ENCODE measurements at regions not wholly inside any gene's neighbourhood (a gene's known extent, or its start where the extent isn't known, plus 50 kb on each side); places are given as distances from the start of the nearest gene placed in this dataset.

GRCh38 chr3:71919572-71919971 is 134.6 kb upstream of the PROK2 start:
- no peak for DNase-seq (ENCODE audit: low read depth in 4 of 4, low spot score in 1 of 4)

GRCh38 chr3:71917545-71917944 is 132.6 kb upstream of the PROK2 start:
- no peak for DNase-seq (ENCODE audit: low read depth in 4 of 4, low spot score in 1 of 4)

- DNase-seq (ENCODE audit: low read depth in 4 of 4, low spot score in 1 of 4): no peak
Measured at GRCh38 chr3:71916747-71917369, 131.9 kb upstream of the PROK2 start.

DNA sequence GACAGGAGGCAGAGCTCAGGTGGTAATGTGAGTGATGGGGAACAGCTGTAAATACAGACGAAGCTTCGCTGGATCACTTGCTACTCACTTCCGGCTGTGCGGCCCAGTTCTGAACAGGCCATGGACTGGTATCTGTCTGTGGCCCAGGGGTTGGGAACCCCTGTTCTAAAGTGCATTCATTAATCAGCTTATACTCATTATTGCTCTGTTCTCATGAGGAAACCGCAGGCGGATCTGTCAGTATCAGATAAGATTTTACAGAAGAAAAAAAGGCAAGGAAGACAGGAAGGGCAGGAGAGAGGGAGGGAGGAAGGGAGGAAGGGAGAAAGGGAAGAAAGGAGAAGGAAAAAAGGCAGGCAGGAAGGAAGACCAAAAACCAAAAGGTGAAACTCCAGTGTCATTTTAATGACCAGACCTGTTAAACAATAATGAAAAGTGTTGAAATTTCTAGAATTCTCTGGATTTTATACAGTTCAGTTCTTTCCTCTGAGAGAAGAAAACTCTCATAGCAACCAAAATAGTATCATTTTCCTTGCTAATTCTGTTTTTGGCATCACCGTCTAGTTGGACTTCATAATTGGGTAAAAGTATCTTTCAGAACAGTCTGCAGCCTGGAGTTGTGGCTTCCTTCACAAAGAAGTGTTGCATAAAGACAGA is 128.0 kb upstream of the PROK2 start:
- DNase-seq (ENCODE audit: low read depth in 4 of 4, low spot score in 1 of 4): no peak

DNA sequence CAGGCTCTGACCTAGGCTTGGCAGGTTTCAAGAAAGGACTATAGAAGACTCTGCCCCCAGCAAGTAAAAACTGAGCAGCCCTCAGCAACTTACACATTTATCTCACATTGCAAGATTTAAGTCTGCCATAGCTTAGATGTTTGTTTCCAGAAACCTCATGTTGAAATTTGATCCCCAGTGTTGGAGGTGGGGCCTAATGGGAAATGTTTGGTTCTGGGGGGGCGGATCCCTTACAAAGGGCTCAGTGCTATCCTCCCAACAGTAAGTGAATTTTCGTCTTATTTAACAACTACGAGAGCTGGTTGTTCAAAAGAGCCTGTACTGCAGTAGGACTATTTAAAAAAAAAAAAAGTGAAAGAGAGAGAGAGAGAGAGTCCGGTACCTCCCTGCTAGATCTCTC is 125.2 kb upstream of the PROK2 start:
- DNase-seq (ENCODE audit: low read depth in 4 of 4, low spot score in 1 of 4): no peak

DNA sequence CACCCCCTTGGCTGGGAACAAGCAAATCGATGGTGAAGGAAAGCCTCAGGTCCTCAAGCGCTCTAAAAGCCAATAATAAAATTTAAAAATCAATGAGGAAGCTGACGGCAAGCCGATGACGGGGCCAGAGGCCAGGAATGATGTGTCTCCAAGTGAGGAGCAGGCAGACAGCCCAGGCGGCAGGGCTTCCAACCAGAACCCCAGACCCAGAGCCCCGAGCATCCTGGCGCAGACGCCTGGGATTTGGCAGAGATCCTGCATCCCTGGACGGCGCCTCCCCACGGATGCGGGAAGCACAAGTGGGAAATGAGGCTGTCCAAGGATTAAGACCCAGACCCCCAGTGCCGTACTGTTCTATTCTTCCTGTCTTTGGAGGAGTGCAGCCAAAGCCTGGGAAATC is 123.0 kb upstream of the PROK2 start:
- no peak for DNase-seq (ENCODE audit: low read depth in 4 of 4, low spot score in 1 of 4)

DNA sequence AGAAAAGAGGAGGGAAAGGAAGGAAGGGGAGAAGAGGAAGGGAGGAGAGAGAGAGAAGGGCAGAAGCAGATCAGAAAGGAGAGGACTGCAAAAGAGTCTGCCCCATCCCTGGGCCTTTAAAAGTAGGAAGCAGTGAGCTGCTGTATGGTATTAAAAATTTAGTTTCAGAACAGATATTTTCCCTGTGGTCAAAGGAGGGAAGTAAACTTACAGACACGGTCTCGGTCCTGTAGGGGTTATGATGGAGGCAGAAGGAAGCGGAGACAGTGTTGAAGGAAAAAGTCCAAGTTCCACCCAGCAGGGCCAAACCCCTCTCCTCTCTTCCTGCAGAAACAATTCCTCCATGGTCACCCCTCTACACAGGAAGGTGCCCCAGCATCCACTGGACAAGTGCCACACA is 122.0 kb upstream of the PROK2 start:
- DNase-seq (ENCODE audit: low read depth in 4 of 4, low spot score in 1 of 4): no peak

GRCh38 chr3:71905426-71905825 is 120.5 kb upstream of the PROK2 start:
- DNase-seq (ENCODE audit: low read depth in 4 of 4, low spot score in 1 of 4): no peak

- no peak for DNase-seq (ENCODE audit: low read depth in 4 of 4, low spot score in 1 of 4)
Measured at GRCh38 chr3:71903936-71904335, 119.0 kb upstream of the PROK2 start.

GRCh38 chr3:71903112-71903495 is 118.2 kb upstream of the PROK2 start:
- DNase-seq (ENCODE audit: low read depth in 4 of 4, low spot score in 1 of 4): no peak

DNA sequence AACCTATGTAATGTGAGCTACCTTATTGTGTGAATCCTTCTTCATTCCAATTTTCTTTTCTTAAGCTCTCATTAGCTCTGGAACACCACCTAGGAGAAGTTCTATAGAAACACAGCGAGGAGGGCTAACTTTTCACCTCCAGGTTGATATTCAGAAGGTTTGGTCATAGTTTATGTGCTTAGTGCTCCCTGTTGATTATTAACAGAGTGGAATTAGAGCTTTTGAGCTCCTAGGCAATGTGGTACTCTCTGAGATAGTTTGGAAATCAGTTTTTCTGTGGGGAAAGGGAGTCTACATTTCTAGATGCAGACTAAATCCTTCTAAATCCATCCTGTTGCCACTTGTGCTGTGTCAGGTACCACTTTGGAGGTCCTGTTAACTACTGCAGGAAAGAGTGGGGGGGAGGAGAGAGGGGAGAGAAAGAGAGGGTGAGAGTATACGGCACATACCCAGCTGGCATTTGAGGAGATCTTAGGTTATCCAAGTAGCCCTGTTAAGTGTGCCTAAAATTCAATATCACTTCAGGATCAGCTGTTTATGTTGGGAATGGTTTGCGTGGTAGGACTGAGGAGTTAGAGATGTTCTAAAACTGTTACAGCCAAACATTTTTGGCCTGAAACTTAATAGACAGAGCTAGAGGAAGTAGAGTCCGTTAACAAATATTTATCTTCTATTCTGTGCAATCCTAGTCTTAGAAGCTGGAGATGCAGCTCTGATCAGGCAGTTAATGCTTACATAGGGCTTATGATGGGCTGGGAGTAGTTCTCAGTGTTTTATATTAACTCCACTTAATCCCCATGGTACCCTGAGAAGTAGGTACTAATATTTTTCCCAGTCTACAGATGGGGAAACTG is 117.5 kb upstream of the PROK2 start:
- DNase-seq (ENCODE audit: low read depth in 4 of 4, low spot score in 1 of 4): no peak

DNA sequence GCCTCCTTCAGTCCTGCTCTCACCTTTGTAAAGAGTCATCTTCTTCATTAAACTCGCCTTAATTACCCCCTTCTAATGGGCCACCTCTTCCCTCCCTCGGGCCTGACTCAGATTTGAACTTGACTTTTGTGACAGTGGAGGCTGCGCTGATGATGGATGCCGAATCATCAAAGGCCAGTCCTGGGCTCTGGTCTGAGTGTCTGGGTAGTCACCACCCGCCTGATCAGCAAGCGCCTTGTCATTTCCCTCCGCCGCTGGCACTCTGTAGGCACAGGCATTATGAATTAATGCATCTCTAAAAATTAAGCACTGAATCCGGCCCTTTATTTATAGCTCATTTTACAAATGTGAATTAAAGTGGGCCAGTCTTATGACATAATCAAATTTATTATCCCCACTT is 116.7 kb upstream of the PROK2 start:
- DNase-seq (ENCODE audit: low read depth in 4 of 4, low spot score in 1 of 4): no peak

- no peak for DNase-seq (ENCODE audit: low read depth in 4 of 4, low spot score in 1 of 4)
Measured at GRCh38 chr3:71900057-71900456, 115.1 kb upstream of the PROK2 start.

GRCh38 chr3:71896751-71897150 is 111.8 kb upstream of the PROK2 start:
- DNase-seq (ENCODE audit: low read depth in 4 of 4, low spot score in 1 of 4): no peak

GRCh38 chr3:71893702-71894479 is 108.9 kb upstream of the PROK2 start:
- no peak for DNase-seq (ENCODE audit: low read depth in 4 of 4, low spot score in 1 of 4)

GRCh38 chr3:71893122-71893521 is 108.2 kb upstream of the PROK2 start:
- no peak for DNase-seq (ENCODE audit: low read depth in 4 of 4, low spot score in 1 of 4)

GRCh38 chr3:71891483-71891882 is 106.5 kb upstream of the PROK2 start:
- DNase-seq (ENCODE audit: low read depth in 4 of 4, low spot score in 1 of 4): no peak

DNA sequence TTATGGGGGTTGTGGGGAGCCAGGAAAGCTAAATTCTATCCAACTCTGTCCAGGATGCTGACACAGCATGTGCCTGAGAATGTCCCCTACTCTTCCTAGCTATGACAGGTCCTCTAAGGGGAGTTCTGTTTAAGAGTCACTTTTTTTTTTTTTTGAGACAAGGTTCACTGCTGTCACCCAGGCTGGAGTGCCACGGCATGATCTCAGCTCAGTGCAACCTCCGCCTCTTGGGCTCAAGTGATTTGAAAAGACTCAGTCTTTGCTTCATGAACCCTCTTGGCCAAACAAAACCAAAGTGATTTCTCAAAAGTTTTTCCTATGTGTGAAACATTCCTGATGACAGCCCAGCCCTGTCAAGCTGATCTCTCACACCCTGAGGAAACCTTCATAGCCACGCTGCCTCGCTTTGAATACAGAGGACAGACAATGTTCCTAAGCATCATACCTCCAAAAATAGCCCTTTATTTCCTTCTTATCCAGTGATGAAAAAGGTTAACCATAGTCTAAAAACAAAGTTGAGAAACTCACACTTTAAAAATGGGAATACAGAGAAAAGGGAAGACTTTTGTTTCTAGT is 105.5 kb upstream of the PROK2 start:
- DNase-seq (ENCODE audit: low read depth in 4 of 4, low spot score in 1 of 4): no peak

- no peak for DNase-seq (ENCODE audit: low read depth in 4 of 4, low spot score in 1 of 4)
Measured at GRCh38 chr3:71887256-71887655, 102.3 kb upstream of the PROK2 start.

DNA sequence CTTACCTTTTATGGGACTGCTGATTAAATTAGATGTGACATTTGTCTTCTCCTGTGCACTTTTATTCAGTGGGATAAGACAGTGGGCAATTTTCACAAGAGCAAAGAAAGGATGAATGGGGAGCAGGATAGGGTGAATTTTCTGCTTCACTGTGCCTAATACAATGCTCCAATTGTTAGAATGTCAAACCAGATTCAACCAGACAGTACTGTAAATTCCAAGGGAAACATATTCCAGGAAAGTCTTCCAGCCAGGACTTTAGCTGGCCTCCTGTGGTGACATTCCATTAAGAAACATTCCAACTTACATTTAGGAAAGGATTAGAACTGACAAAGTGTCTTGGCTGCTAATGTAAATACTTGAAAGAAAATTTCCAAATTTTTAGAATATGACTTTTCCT is 100.1 kb upstream of the PROK2 start:
- DNase-seq (ENCODE audit: low read depth in 4 of 4, low spot score in 1 of 4): no peak

DNA sequence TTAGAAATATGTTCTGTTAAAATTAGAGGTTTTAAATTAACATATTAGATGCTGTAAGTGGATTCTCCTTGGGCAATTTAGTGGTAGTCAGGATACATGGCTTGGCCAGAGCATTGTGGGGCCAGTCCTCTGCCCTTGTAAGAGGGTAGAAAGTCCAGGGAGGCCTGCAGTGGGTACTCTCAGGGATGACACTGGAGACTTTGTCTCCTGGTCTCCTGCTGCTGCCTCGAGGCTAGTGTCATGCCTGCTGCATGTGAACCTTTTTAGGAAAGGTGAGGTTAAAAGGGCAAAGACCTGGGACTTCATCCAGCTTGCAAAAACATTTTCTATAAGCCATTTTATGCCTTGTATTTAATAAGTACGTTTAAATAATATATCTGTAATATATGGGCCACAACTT is 96.8 kb upstream of the PROK2 start:
- DNase-seq (ENCODE audit: low read depth in 4 of 4, low spot score in 1 of 4): no peak
